Activated CD4-positive, alpha-beta T cell treated with anti-CD3 and anti-CD28 coated beads, Interleukin-2, amount 10 ng/mL, durations not matched to agents 7 days and 5 days (primary cell): ENCODE measurements at regions not wholly inside any gene's neighbourhood (a gene's known extent, or its start where the extent isn't known, plus 50 kb on each side); places are given as distances from the start of the nearest gene placed in this dataset.

Experiments
- CTCF ChIA-PET: fragments of 350-600 bp; sonication (Branson Sonifier 250); formaldehyde crosslinking; loops from one replicate; lab custom pipeline; 2021; ENCODE audit warnings: antibody characterized with exemption; lab: Charles Lee
- POLR2A ChIA-PET: fragments of 350-600 bp; sonication (Branson Sonifier 250); formaldehyde crosslinking; loops from one replicate; lab custom pipeline; 2021; ENCODE audit warnings: antibody characterized with exemption; lab: Charles Lee
- DNase-seq: peaks from one replicate; pipeline ENCODE4 v3.0.0-alpha.2; 2020
- H3K27ac Mint-ChIP-seq: one replicate; pipeline ENCODE4 v1.8.0; 2021; ENCODE audit warnings: mild to moderate bottlenecking, moderate library complexity, mixed read lengths
- H3K27me3 Mint-ChIP-seq: one replicate; pipeline ENCODE4 v1.8.0; 2021; ENCODE audit warnings: mixed read lengths
- H3K36me3 Mint-ChIP-seq: one replicate; pipeline ENCODE4 v1.8.0; 2021; ENCODE audit warnings: low read depth, mixed read lengths
- H3K4me1 Mint-ChIP-seq: one replicate; pipeline ENCODE4 v1.8.0; 2021; ENCODE audit warnings: mixed read lengths
- H3K4me3 Mint-ChIP-seq: one replicate; pipeline ENCODE4 v1.8.0; 2021; ENCODE audit warnings: mild to moderate bottlenecking, moderate library complexity, mixed read lengths
- H3K9me3 Mint-ChIP-seq: one replicate; pipeline ENCODE4 v1.8.0; 2021; ENCODE audit warnings: mixed read lengths

- no peaks in the 10 kb centered on the region for H3K4me1 Mint-ChIP-seq
- CTCF ChIA-PET, result no interaction called here
- no peaks in the 10 kb centered on the region for H3K36me3 Mint-ChIP-seq
- peaks cover 4% of the 10 kb centered on the region for H3K27me3 Mint-ChIP-seq
- H3K4me3 Mint-ChIP-seq, result no peak overlapping the region
- POLR2A ChIA-PET, result no interaction called here
- H3K9me3 Mint-ChIP-seq, result no peaks in the 10 kb centered on the region
- no peak for DNase-seq
- no peak overlapping the region for H3K27ac Mint-ChIP-seq
Observed at GRCh38 chr9:3773362-3774060, 247.7 kb upstream of the RFX3 start.

DNA sequence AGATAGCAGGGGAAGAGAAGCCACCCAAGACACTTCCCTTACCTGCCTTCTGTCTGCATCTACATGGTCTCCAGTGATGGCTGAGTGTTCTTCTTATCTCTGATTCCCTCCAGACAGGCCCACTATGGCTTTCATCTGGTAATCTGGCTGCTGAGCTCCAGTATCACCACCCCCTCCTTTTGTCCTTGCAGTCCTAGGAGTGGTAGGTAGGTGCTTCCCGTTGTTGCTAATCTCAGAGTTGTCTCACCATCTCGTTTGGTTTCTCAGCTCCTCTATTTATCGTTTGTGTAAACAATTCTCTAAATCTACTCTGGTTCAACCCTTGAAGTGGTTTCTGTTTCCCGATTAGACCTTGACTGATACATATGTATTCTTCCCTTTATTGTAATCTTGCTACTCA lies 243.8 kb upstream of the RFX3 start:
- H3K9me3 Mint-ChIP-seq, result no peaks in the 10 kb centered on the region
- POLR2A ChIA-PET, result no interaction called here
- no peak for DNase-seq
- no peaks in the 10 kb centered on the region for H3K4me1 Mint-ChIP-seq
- H3K27ac Mint-ChIP-seq, result no peak overlapping the region
- CTCF ChIA-PET, result no interaction called here
- peaks cover 8% of the 10 kb centered on the region for H3K27me3 Mint-ChIP-seq
- no peaks in the 10 kb centered on the region for H3K36me3 Mint-ChIP-seq
- H3K4me3 Mint-ChIP-seq, result no peak overlapping the region

DNA sequence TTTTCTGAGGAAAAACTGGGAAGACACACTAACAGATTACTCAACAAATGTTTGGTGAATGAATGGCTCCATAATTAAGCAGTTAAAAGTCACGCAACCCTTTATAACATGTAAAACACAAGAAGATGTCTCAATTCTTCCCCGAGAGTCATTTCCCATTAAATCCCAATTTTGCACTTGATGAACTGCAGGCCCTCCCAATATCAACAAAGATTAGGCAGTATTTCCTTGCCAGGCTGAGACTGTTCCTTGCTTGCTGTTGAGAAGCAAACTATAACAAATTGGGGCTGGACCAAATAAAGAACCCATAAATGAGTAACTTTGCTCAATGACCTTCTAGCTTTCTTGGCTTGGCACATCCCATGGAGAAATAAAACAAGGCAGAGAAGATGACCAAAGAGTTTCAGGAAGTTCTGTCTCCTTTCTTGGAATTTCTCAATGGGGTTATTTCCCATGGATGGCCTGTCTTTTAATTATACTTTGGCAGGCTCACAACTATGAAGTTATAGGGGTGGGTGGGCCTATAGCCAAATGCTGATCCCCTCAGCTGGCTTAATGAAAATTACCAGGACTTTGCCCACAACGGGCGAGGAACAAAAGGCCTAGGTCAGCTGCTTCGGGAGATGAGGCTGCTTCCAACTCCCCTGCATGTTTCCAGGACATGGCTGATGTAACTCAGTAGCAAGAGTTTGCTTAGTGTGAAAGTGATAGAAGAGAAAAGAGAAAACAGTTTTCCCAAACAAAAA lies 243.1 kb upstream of the RFX3 start:
- no peak for DNase-seq
- peaks cover 10% of the 10 kb centered on the region for H3K27me3 Mint-ChIP-seq
- no peaks in the 10 kb centered on the region for H3K9me3 Mint-ChIP-seq
- H3K36me3 Mint-ChIP-seq, result no peaks in the 10 kb centered on the region
- no peak overlapping the region for H3K27ac Mint-ChIP-seq
- no peaks in the 10 kb centered on the region for H3K4me1 Mint-ChIP-seq
- no peak overlapping the region for H3K4me3 Mint-ChIP-seq
- ChIA-PET CTCF (no interaction called here), POLR2A (no interaction called here)

DNA sequence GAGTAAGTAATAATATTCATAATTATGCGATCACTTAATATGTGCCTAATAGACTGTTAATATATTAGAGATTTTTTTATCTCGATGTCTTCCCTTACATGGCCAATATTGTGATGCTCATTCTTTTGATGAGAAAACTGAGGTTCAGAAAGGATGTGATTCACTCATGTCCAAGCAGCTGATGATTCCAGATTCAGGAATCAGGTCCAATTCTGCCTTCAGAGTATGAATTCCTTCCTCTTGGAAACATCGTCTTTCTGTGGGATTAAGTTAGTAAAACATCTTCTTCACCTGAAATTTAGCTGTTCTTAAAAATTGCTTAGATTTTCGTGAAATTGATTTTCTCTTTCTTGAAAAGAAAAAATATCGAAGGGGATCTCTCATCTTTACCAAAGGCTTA lies 242.5 kb upstream of the RFX3 start:
- Mint-ChIP-seq H3K27me3 (peaks cover 11% of the 10 kb centered on the region), H3K36me3 (no peaks in the 10 kb centered on the region), H3K9me3 (no peaks in the 10 kb centered on the region), H3K27ac (no peak overlapping the region), H3K4me1 (no peaks in the 10 kb centered on the region), H3K4me3 (no peak overlapping the region)
- POLR2A ChIA-PET, result no interaction called here
- DNase-seq, result no peak
- CTCF ChIA-PET, result interaction anchor here (0.6 kb wide), 1 partner anchor 1330 kb away, joined by 4 read pairs; no protein-coding TSS in a partner anchor

- CTCF ChIA-PET, result no interaction called here
- Mint-ChIP-seq H3K4me1 (peaks cover 20% of the 10 kb centered on the region), H3K36me3 (no peaks in the 10 kb centered on the region), H3K27me3 (peaks cover 14% of the 10 kb centered on the region), H3K4me3 (no peak overlapping the region), H3K9me3 (no peaks in the 10 kb centered on the region), H3K27ac (no peak overlapping the region)
- DNase-seq, result no peak
- POLR2A ChIA-PET, result no interaction called here
Observed at GRCh38 chr9:3762076-3762475, 236.3 kb upstream of the RFX3 start.

GRCh38 chr9:3760031-3760430 lies 234.2 kb upstream of the RFX3 start:
- DNase-seq, result no peak
- H3K27me3 Mint-ChIP-seq, result peaks cover 6% of the 10 kb centered on the region
- no peak overlapping the region for H3K4me3 Mint-ChIP-seq
- H3K36me3 Mint-ChIP-seq, result no peaks in the 10 kb centered on the region
- H3K27ac Mint-ChIP-seq, result no peak overlapping the region
- ChIA-PET POLR2A (no interaction called here), CTCF (no interaction called here)
- H3K4me1 Mint-ChIP-seq, result peaks cover 20% of the 10 kb centered on the region
- no peaks in the 10 kb centered on the region for H3K9me3 Mint-ChIP-seq

- no peak for DNase-seq
- Mint-ChIP-seq H3K4me1 (peaks cover 20% of the 10 kb centered on the region), H3K4me3 (no peak overlapping the region), H3K27me3 (peaks cover 6% of the 10 kb centered on the region), H3K27ac (no peak overlapping the region), H3K36me3 (no peaks in the 10 kb centered on the region), H3K9me3 (no peaks in the 10 kb centered on the region)
- ChIA-PET CTCF (no interaction called here), POLR2A (no interaction called here)
Observed at GRCh38 chr9:3758816-3759576, 233.2 kb upstream of the RFX3 start.

DNA sequence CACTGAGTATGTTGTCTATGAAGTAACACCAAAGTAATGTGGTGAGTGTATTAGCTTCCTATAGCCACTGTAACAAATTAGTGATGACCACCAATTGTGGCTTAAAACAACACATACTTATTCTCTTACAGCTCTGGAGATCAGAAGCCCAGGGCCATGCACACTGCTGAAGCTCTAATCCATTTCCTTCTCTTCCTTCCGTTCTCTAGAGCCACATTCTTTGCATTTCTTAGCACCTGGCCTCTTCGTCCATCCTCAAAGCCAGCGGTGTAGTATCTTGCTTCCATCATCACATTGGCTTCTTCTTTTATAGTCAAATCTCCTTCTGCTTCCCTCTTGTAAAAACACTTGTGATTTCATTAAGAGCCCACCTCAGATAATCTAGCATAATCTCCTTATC lies 230.3 kb upstream of the RFX3 start:
- peaks cover 11% of the 10 kb centered on the region for H3K27me3 Mint-ChIP-seq
- H3K4me1 Mint-ChIP-seq, result peaks cover 28% of the 10 kb centered on the region
- H3K9me3 Mint-ChIP-seq, result no peaks in the 10 kb centered on the region
- no peaks in the 10 kb centered on the region for H3K36me3 Mint-ChIP-seq
- no peak overlapping the region for H3K27ac Mint-ChIP-seq
- POLR2A ChIA-PET, result no interaction called here
- CTCF ChIA-PET, result interaction anchor here (0.6 kb wide), 1 partner anchor 437 kb away, joined by 3 read pairs; no protein-coding TSS in a partner anchor
- no peak for DNase-seq
- no peak overlapping the region for H3K4me3 Mint-ChIP-seq

- Mint-ChIP-seq H3K4me3 (no peak overlapping the region), H3K36me3 (no peaks in the 10 kb centered on the region), H3K27me3 (peaks cover 7% of the 10 kb centered on the region), H3K4me1 (peaks cover 14% of the 10 kb centered on the region), H3K27ac (no peak overlapping the region), H3K9me3 (no peaks in the 10 kb centered on the region)
- ChIA-PET CTCF (interaction anchor here (0.6 kb wide), 1 partner anchor 898 kb away, joined by 4 read pairs; no protein-coding TSS in a partner anchor), POLR2A (no interaction called here)
- peak; percentile 10 for DNase-seq
Observed at GRCh38 chr9:3751125-3751758, 225.4 kb upstream of the RFX3 start.

- Mint-ChIP-seq H3K4me3 (no peak overlapping the region), H3K27me3 (peaks cover 7% of the 10 kb centered on the region)
Observed at GRCh38 chr9:3750321-3750720, 224.5 kb upstream of the RFX3 start.

GRCh38 chr9:3746296-3747275 lies 220.8 kb upstream of the RFX3 start:
- H3K36me3 Mint-ChIP-seq, result no peaks in the 10 kb centered on the region
- H3K27ac Mint-ChIP-seq, result no peak overlapping the region
- peaks cover 3% of the 10 kb centered on the region for H3K27me3 Mint-ChIP-seq
- ChIA-PET POLR2A (no interaction called here), CTCF (no interaction called here)
- DNase-seq, result no peak
- H3K4me3 Mint-ChIP-seq, result no peak overlapping the region
- peaks cover 10% of the 10 kb centered on the region for H3K4me1 Mint-ChIP-seq
- H3K9me3 Mint-ChIP-seq, result no peaks in the 10 kb centered on the region

More at GRCh38 chr9:3750321-3750720, 224.5 kb upstream of the RFX3 start:
- POLR2A ChIA-PET, result no interaction called here
- H3K4me1 Mint-ChIP-seq, result peaks cover 14% of the 10 kb centered on the region
- no peak overlapping the region for H3K27ac Mint-ChIP-seq
- DNase-seq, result no peak
- CTCF ChIA-PET, result no interaction called here
- no peaks in the 10 kb centered on the region for H3K36me3 Mint-ChIP-seq
- no peaks in the 10 kb centered on the region for H3K9me3 Mint-ChIP-seq

DNA sequence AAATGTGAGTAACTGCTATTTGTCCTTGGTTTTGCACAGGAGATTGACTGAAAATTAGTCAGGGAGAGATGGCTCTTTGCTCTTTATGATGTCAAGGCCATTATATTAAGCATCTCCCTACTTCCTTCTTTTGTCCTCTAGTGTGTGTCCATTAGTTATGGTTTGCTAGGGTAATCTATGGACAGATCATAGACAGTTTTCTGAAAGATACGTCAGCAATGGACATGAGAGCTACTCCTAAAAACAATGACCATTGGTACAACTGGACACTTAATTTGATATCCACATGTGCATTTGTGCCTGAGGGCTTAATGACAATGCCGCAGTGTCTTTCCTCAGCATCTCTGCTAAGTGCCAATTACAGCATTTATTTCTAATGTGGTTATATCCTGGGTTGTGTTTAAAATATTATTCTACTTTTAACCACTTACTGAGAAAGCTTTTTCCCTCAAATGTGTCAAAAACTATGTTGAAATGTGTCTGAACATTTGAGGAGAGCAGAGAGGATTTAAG lies 218.2 kb upstream of the RFX3 start:
- ChIA-PET CTCF (no interaction called here), POLR2A (no interaction called here)
- H3K4me1 Mint-ChIP-seq, result peaks cover 3% of the 10 kb centered on the region
- H3K4me3 Mint-ChIP-seq, result no peak overlapping the region
- peaks cover 3% of the 10 kb centered on the region for H3K27me3 Mint-ChIP-seq
- no peak for DNase-seq
- no peak overlapping the region for H3K27ac Mint-ChIP-seq
- H3K9me3 Mint-ChIP-seq, result no peaks in the 10 kb centered on the region
- no peaks in the 10 kb centered on the region for H3K36me3 Mint-ChIP-seq
